HFF-Myc (cell line): ENCODE measurements at regions not wholly inside any gene's neighbourhood (a gene's known extent, or its start where the extent isn't known, plus 50 kb on each side); places are given as distances from the start of the nearest gene placed in this dataset.
"Not testable (repeated sequence)": the region's sequence is repeated elsewhere in the genome, so short reads cannot be mapped to it uniquely, and the experiment has no call there.

ENCODE experiments used
- DNase-seq: peaks from one replicate; pipeline ENCODE4 v3.0.0-alpha.2; 2011; ENCODE audit warnings: low read depth; ENCODE audit errors: extremely low read depth
- H3K4me3 ChIP-seq: replicated peaks from 2 replicates; pipeline ENCODE4 v1.5.1; 2011; ENCODE audit warnings: low read depth, mild to moderate bottlenecking, control low read depth, low read length
- CTCF ChIP-seq: IDR thresholded peaks from 2 replicates; pipeline ENCODE4 v1.5.1; 2012; ENCODE audit warnings: mild to moderate bottlenecking, low read depth, low read length, control low read depth; ENCODE audit errors: missing control alignments

DNA sequence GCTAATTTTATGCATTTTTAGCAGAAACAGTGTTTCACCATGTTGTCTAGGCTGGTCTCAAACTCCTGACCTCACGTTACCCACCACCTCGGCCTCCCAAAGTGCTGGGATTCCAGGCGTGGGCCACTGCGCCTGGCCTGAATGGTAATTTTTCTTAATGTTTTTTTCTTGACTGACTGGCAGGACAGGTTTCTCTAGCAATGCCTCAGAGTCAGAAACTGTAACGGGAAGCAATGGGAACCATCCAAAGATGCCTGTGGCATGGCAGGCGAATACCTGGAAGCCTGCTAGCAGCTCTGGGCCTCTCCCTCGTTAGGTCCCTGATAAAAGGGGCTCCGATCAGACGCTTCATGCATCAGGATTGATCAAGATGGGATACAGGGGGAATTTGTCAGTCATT is 639.2 kb downstream of the NR2F1-AS1 start:
- H3K4me3 ChIP-seq = no peak overlapping the region
- TF ChIP-seq CTCF = no peak
- no peak for DNase-seq

DNA sequence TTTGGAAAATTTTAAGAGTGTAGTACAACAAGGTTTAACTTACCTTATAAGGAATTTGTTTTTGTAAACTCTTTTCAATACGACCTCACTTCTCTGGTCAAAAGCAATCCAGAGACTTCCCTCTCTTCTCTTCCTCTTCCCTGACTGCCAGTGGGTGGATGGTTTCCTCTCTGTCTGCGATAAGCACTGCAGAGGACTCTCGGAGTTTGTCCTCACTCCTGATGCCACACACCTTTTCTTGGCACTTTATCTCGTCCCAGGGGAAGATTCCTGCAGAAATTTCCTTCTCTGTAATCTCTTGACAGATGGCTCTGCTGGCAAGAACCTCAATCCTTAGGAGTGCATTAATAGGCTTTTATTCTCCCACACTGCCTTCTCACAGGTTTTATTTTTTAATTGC is 641.6 kb downstream of the NR2F1-AS1 start:
- no peak for DNase-seq
- no peak for TF ChIP-seq CTCF
- H3K4me3 ChIP-seq = no peak overlapping the region

DNA sequence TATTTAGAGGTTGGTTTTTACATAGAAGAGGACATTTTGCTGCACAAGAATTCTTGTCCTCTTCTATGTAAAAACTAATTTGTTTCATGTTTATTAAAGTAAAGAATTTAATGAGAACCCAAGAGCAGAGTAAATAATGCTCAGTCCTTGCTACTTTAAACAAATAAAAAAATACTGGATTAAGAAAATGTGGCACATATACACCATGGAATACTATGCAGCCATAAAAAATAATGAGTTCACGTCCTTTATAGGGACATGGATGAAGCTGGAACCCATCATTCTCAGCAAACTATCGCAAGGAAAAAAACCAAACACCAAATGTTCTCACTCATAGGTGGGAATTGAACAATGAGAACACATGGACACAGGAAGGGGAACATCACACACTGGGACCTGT is 643.6 kb downstream of the NR2F1-AS1 start:
- not testable (repeated sequence) for H3K4me3 ChIP-seq, DNase-seq

GRCh38 chr5:92930057-92930456 is 651.0 kb downstream of the NR2F1-AS1 start:
- no peak for TF ChIP-seq CTCF
- no peak overlapping the region for H3K4me3 ChIP-seq
- DNase-seq = no peak

GRCh38 chr5:92927291-92927778 is 653.7 kb downstream of the NR2F1-AS1 start:
- no peak for DNase-seq
- H3K4me3 ChIP-seq = no peak overlapping the region
- TF ChIP-seq CTCF = no peak

- no peak for TF ChIP-seq CTCF
- DNase-seq = no peak
These were observed 657.1 kb downstream of the NR2F1-AS1 start for GRCh38 chr5:92923885-92924284.

DNA sequence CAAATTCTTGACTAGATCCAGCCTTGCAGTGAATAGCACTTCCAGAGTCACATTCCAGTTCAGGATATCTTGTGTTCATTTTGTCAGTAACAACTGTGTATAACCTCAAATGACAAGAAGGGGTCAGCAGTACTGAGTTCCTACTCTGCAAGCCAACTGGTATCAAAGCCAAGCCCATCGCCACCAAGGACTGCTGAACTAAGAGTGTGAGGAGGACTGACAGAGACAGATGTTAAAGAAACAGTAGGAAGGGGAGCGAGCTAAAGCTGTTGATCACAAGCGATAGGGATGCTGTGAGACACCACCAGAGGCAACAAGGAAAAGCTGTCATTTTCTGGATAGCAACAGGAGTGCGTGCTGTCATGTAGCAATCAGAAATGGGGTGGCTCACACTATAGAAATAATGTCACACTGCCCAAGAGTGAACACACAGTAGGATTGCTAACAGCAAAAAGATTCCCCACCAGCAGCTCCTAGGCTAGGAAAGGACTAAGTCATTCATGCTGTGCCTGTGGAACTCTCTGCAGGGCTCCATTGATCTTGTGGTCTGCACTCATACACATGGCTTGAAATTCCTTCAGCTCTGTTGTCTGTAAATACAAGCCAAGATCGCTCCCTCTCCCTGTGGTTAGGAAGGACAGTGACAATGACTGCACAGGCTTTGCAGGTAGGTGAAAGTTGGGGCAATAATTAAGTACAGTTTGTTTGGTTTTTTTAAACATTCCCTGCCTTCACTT is 658.6 kb downstream of the NR2F1-AS1 start:
- TF ChIP-seq CTCF = no peak
- DNase-seq = no peak
- H3K4me3 ChIP-seq = no peak overlapping the region

More at GRCh38 chr5:92923885-92924284, 657.1 kb downstream of the NR2F1-AS1 start:
- H3K4me3 ChIP-seq = no peak overlapping the region
